ENCODE measurements at regions not wholly inside any gene's neighbourhood (a gene's known extent, or its start where the extent isn't known, plus 50 kb on each side); places are given as distances from the start of the nearest gene placed in this dataset.

GRCh38 chr11:71192629-71193028 is 59.7 kb downstream of the SHANK2 start:
- WGBS (ENCODE audit: insufficient coverage) = 84% methylated on average over 2 of the region's 3 CpGs
- no peaks in the 10 kb centered on the region for H3K36me3 ChIP-seq (ENCODE audit: control insufficient read depth, insufficient read depth, low read length)
- DNase-seq (ENCODE audit: low read depth in 4 of 6, low spot score in 6 of 6) = peak in 1 of 6 donors; percentile 47

GRCh38 chr11:71191201-71191600 is 61.2 kb downstream of the SHANK2 start:
- no peaks in the 10 kb centered on the region for H3K4me1 ChIP-seq (ENCODE audit: control insufficient read depth, insufficient read depth, low read length)
- H3K9me3 ChIP-seq (ENCODE audit: control insufficient read depth, insufficient read depth, low read length) = no peaks in the 10 kb centered on the region
- no peaks in the 10 kb centered on the region for H3K36me3 ChIP-seq (ENCODE audit: control insufficient read depth, insufficient read depth, low read length)
- WGBS (ENCODE audit: insufficient coverage) = 87% methylated on average over 4 of the region's 8 CpGs
- H3K27me3 ChIP-seq (ENCODE audit: control insufficient read depth, insufficient read depth, low read length) = no peaks in the 10 kb centered on the region
- no peak for DNase-seq (ENCODE audit: low read depth in 4 of 6, low spot score in 6 of 6)
- no peak overlapping the region for H3K4me3 ChIP-seq (ENCODE audit: low read depth, low read length)
- no peak overlapping the region for H3K27ac ChIP-seq (ENCODE audit: low read depth, low read length)

More at GRCh38 chr11:71192629-71193028, 59.7 kb downstream of the SHANK2 start:
- no peaks in the 10 kb centered on the region for H3K27me3 ChIP-seq (ENCODE audit: control insufficient read depth, insufficient read depth, low read length)
- no peaks in the 10 kb centered on the region for H3K9me3 ChIP-seq (ENCODE audit: control insufficient read depth, insufficient read depth, low read length)
- H3K4me1 ChIP-seq (ENCODE audit: control insufficient read depth, insufficient read depth, low read length) = no peaks in the 10 kb centered on the region
- H3K4me3 ChIP-seq (ENCODE audit: low read depth, low read length) = no peak overlapping the region
- H3K27ac ChIP-seq (ENCODE audit: low read depth, low read length) = no peak overlapping the region

- H3K27me3 ChIP-seq (ENCODE audit: control insufficient read depth, insufficient read depth, low read length) = no peaks in the 10 kb centered on the region
- WGBS (ENCODE audit: insufficient coverage) = 93% methylated on average over 11 of the region's 14 CpGs
- DNase-seq (ENCODE audit: low read depth in 4 of 6, low spot score in 6 of 6) = no peak
- no peak overlapping the region for H3K4me3 ChIP-seq (ENCODE audit: low read depth, low read length)
- no peak overlapping the region for H3K27ac ChIP-seq (ENCODE audit: low read depth, low read length)
- no peaks in the 10 kb centered on the region for H3K4me1 ChIP-seq (ENCODE audit: control insufficient read depth, insufficient read depth, low read length)
- no peaks in the 10 kb centered on the region for H3K9me3 ChIP-seq (ENCODE audit: control insufficient read depth, insufficient read depth, low read length)
- no peaks in the 10 kb centered on the region for H3K36me3 ChIP-seq (ENCODE audit: control insufficient read depth, insufficient read depth, low read length)
These were observed 61.8 kb downstream of the SHANK2 start for GRCh38 chr11:71190551-71190950.

- DNase-seq (ENCODE audit: low read depth in 4 of 6, low spot score in 6 of 6) = no peak
- Histone ChIP-seq H3K36me3 (ENCODE audit: control insufficient read depth, insufficient read depth, low read length) (no peaks in the 10 kb centered on the region), H3K4me1 (ENCODE audit: control insufficient read depth, insufficient read depth, low read length) (no peaks in the 10 kb centered on the region), H3K27ac (ENCODE audit: low read depth, low read length) (no peak overlapping the region), H3K27me3 (ENCODE audit: control insufficient read depth, insufficient read depth, low read length) (no peaks in the 10 kb centered on the region), H3K4me3 (ENCODE audit: low read depth, low read length) (no peak overlapping the region), H3K9me3 (ENCODE audit: control insufficient read depth, insufficient read depth, low read length) (no peaks in the 10 kb centered on the region)
- WGBS (ENCODE audit: insufficient coverage) = 91% methylated on average over 12 of the region's 14 CpGs
These were observed 62.5 kb downstream of the SHANK2 start for GRCh38 chr11:71189768-71190315.

- WGBS (ENCODE audit: insufficient coverage) = 89% methylated on average over 20 of the region's 20 CpGs
- Histone ChIP-seq H3K27ac (ENCODE audit: low read depth, low read length) (no peak overlapping the region), H3K4me3 (ENCODE audit: low read depth, low read length) (no peak overlapping the region), H3K9me3 (ENCODE audit: control insufficient read depth, insufficient read depth, low read length) (no peaks in the 10 kb centered on the region), H3K27me3 (ENCODE audit: control insufficient read depth, insufficient read depth, low read length) (no peaks in the 10 kb centered on the region), H3K4me1 (ENCODE audit: control insufficient read depth, insufficient read depth, low read length) (no peaks in the 10 kb centered on the region), H3K36me3 (ENCODE audit: control insufficient read depth, insufficient read depth, low read length) (no peaks in the 10 kb centered on the region)
- no peak for DNase-seq (ENCODE audit: low read depth in 4 of 6, low spot score in 6 of 6)
These were observed 63.2 kb downstream of the SHANK2 start for GRCh38 chr11:71188886-71189767.

- DNase-seq (ENCODE audit: low read depth in 4 of 6, low spot score in 6 of 6) = no peak
- no peaks in the 10 kb centered on the region for H3K4me1 ChIP-seq (ENCODE audit: control insufficient read depth, insufficient read depth, low read length)
- no peaks in the 10 kb centered on the region for H3K27me3 ChIP-seq (ENCODE audit: control insufficient read depth, insufficient read depth, low read length)
- no peaks in the 10 kb centered on the region for H3K9me3 ChIP-seq (ENCODE audit: control insufficient read depth, insufficient read depth, low read length)
- 97% methylated on average over 5 of the region's 8 CpGs for WGBS (ENCODE audit: insufficient coverage)
- H3K27ac ChIP-seq (ENCODE audit: low read depth, low read length) = no peak overlapping the region
- no peaks in the 10 kb centered on the region for H3K36me3 ChIP-seq (ENCODE audit: control insufficient read depth, insufficient read depth, low read length)
- no peak overlapping the region for H3K4me3 ChIP-seq (ENCODE audit: low read depth, low read length)
These were observed 64.3 kb downstream of the SHANK2 start for GRCh38 chr11:71188073-71188472.

GRCh38 chr11:71186806-71187205 is 65.6 kb downstream of the SHANK2 start:
- Histone ChIP-seq H3K27me3 (ENCODE audit: control insufficient read depth, insufficient read depth, low read length) (no peaks in the 10 kb centered on the region), H3K9me3 (ENCODE audit: control insufficient read depth, insufficient read depth, low read length) (no peaks in the 10 kb centered on the region), H3K36me3 (ENCODE audit: control insufficient read depth, insufficient read depth, low read length) (no peaks in the 10 kb centered on the region), H3K4me3 (ENCODE audit: low read depth, low read length) (no peak overlapping the region), H3K4me1 (ENCODE audit: control insufficient read depth, insufficient read depth, low read length) (no peaks in the 10 kb centered on the region), H3K27ac (ENCODE audit: low read depth, low read length) (no peak overlapping the region)
- peak in 2 of 6 donors; percentile 5 to 12 for DNase-seq (ENCODE audit: low read depth in 4 of 6, low spot score in 6 of 6)
- WGBS (ENCODE audit: insufficient coverage) = 79% methylated on average over 8 of the region's 8 CpGs

- no peak overlapping the region for H3K27ac ChIP-seq (ENCODE audit: low read depth, low read length)
- no peaks in the 10 kb centered on the region for H3K9me3 ChIP-seq (ENCODE audit: control insufficient read depth, insufficient read depth, low read length)
- no peak overlapping the region for H3K4me3 ChIP-seq (ENCODE audit: low read depth, low read length)
- H3K36me3 ChIP-seq (ENCODE audit: control insufficient read depth, insufficient read depth, low read length) = no peaks in the 10 kb centered on the region
- 72% methylated on average over 3 of the region's 3 CpGs for WGBS (ENCODE audit: insufficient coverage)
- DNase-seq (ENCODE audit: low read depth in 4 of 6, low spot score in 6 of 6) = no peak
- H3K4me1 ChIP-seq (ENCODE audit: control insufficient read depth, insufficient read depth, low read length) = no peaks in the 10 kb centered on the region
- no peaks in the 10 kb centered on the region for H3K27me3 ChIP-seq (ENCODE audit: control insufficient read depth, insufficient read depth, low read length)
These were observed 67.0 kb downstream of the SHANK2 start for GRCh38 chr11:71185411-71185810.

GRCh38 chr11:71184421-71185210 is 67.8 kb downstream of the SHANK2 start:
- Histone ChIP-seq H3K27ac (ENCODE audit: low read depth, low read length) (no peak overlapping the region), H3K4me3 (ENCODE audit: low read depth, low read length) (no peak overlapping the region), H3K4me1 (ENCODE audit: control insufficient read depth, insufficient read depth, low read length) (no peaks in the 10 kb centered on the region), H3K27me3 (ENCODE audit: control insufficient read depth, insufficient read depth, low read length) (no peaks in the 10 kb centered on the region), H3K9me3 (ENCODE audit: control insufficient read depth, insufficient read depth, low read length) (no peaks in the 10 kb centered on the region), H3K36me3 (ENCODE audit: control insufficient read depth, insufficient read depth, low read length) (no peaks in the 10 kb centered on the region)
- 92% methylated on average over 11 of the region's 12 CpGs for WGBS (ENCODE audit: insufficient coverage)
- no peak for DNase-seq (ENCODE audit: low read depth in 4 of 6, low spot score in 6 of 6)
